KMS-11 (cell line): ENCODE measurements at regions not wholly inside any gene's neighbourhood (a gene's known extent, or its start where the extent isn't known, plus 50 kb on each side); places are given as distances from the start of the nearest gene placed in this dataset.

ENCODE experiments used
- H2AFZ ChIP-seq: fragments of 200-600 bp; sonication (generic); 2 replicates; pipeline ENCODE4 v1.6.1; 2016; ENCODE audit warnings: antibody characterized with exemption, mixed run types, low read depth
- H3K27ac ChIP-seq: fragments of 200-600 bp; sonication (generic); 2 replicates; pipeline ENCODE4 v1.6.1; 2016; ENCODE audit warnings: mild to moderate bottlenecking, mixed run types
- H3K27me3 ChIP-seq: fragments of 200-600 bp; sonication (generic); 2 replicates; pipeline ENCODE4 v1.6.1; 2017; ENCODE audit warnings: mild to moderate bottlenecking, low read depth, mixed run types, moderate library complexity; ENCODE audit not compliant: insufficient read depth
- H3K36me3 ChIP-seq: fragments of 200-600 bp; sonication (generic); 2 replicates; pipeline ENCODE4 v1.6.1; 2017; ENCODE audit warnings: mild to moderate bottlenecking, mixed run types; ENCODE audit not compliant: insufficient read depth
- H3K4me1 ChIP-seq: fragments of 200-600 bp; sonication (generic); 2 replicates; pipeline ENCODE4 v1.6.1; 2016; ENCODE audit warnings: mild to moderate bottlenecking, low read depth, mixed run types; ENCODE audit not compliant: poor library complexity, severe bottlenecking
- H3K4me2 ChIP-seq: fragments of 200-600 bp; sonication (generic); 2 replicates; pipeline ENCODE4 v1.7.0; 2016; ENCODE audit warnings: mild to moderate bottlenecking, mixed run types
- H3K4me3 ChIP-seq: fragments of 200-600 bp; sonication (generic); IDR thresholded peaks from 2 replicates; pipeline ENCODE4 v1.6.1; 2017; ENCODE audit warnings: low read depth, low read length, mixed read lengths; ENCODE audit not compliant: insufficient read depth
- H3K79me2 ChIP-seq: fragments of 200-600 bp; sonication (generic); 2 replicates; pipeline ENCODE4 v1.6.1; 2016; ENCODE audit warnings: low read depth, mixed run types; ENCODE audit not compliant: insufficient read depth
- H3K9ac ChIP-seq: fragments of 200-600 bp; sonication (generic); 2 replicates; pipeline ENCODE4 v1.6.1; 2016; ENCODE audit warnings: mild to moderate bottlenecking, mixed run types
- H4K20me1 ChIP-seq: fragments of 200-600 bp; sonication (generic); 2 replicates; pipeline ENCODE4 v1.6.1; 2016; ENCODE audit warnings: mild to moderate bottlenecking, mixed run types; ENCODE audit not compliant: insufficient read depth
- TF ChIP-seq, protein P1 (sequence below): fragments of 200-600 bp; sonication (generic); conservative IDR thresholded peaks from 2 replicates; pipeline ENCODE4 v1.6.1; 2017; ENCODE audit warnings: low read depth, mild to moderate bottlenecking, antibody characterized with exemption, low read length, moderate library complexity, mixed read lengths

DNA sequence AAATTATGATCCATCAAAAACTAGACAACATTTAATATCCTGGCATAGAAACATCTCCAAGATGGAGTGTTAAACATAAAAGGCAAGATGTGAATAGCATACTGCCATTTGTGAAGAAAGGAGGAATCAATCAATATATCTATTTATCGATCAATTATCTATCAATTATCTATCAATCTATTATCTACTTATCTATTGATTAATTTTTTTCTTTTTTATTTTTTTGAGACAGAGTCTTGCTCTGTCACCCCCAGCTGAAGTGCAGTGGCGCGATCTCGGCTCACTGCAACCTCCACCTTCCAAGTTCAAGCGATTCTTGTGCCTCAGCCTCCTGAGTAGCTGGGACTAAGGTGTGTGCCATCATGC lies 117.0 kb upstream of the RFLNA start:
- Histone ChIP-seq H4K20me1 (no peaks in the 10 kb centered on the region), H3K4me1 (no peaks in the 10 kb centered on the region), H3K27ac (no peak overlapping the region), H3K79me2 (no peaks in the 10 kb centered on the region), H2AFZ (no peak overlapping the region), H3K36me3 (no peaks in the 10 kb centered on the region), H3K27me3 (no peaks in the 10 kb centered on the region), H3K4me3 (no peak overlapping the region), H3K9ac (no peak overlapping the region), H3K4me2 (no peak overlapping the region)
- TF ChIP-seq, protein P1, sequence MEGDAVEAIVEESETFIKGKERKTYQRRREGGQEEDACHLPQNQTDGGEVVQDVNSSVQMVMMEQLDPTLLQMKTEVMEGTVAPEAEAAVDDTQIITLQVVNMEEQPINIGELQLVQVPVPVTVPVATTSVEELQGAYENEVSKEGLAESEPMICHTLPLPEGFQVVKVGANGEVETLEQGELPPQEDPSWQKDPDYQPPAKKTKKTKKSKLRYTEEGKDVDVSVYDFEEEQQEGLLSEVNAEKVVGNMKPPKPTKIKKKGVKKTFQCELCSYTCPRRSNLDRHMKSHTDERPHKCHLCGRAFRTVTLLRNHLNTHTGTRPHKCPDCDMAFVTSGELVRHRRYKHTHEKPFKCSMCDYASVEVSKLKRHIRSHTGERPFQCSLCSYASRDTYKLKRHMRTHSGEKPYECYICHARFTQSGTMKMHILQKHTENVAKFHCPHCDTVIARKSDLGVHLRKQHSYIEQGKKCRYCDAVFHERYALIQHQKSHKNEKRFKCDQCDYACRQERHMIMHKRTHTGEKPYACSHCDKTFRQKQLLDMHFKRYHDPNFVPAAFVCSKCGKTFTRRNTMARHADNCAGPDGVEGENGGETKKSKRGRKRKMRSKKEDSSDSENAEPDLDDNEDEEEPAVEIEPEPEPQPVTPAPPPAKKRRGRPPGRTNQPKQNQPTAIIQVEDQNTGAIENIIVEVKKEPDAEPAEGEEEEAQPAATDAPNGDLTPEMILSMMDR = no peak

DNA sequence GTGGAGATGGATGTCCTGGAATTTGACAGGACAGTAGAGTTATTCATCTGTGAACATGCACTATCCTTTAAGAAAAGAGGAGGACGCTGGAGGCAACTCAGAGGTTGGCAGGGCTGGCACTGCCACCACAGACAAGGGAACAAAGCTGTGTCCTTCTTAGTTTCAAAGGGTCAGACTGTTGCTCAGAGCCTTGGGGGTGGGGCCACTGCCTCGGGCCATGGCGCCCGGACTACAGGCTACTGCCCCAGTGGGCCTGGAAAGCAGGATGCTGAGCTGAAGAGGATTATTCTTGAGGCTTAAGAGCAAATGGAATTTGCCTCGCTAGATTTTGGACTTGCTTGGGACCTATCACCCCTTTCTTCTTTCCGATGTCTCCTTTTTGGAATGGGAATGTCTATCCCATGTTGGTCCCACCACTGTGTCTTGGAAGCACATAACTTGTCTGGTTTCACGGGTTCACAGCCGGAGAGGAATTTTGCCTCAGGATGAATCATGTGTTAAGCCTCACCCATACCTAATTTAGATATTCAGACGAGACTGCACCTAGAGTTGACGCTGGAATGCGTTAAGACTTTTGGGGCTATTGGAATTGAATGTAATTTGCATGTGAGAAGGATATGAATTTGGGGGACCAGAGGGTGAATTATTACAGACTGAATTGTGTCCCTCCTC lies 114.8 kb upstream of the RFLNA start:
- no peak overlapping the region for H3K9ac ChIP-seq
- H3K4me1 ChIP-seq = no peaks in the 10 kb centered on the region
- TF ChIP-seq, protein P1 = no peak
- H3K27ac ChIP-seq = no peak overlapping the region
- no peak overlapping the region for H3K4me2 ChIP-seq
- H3K36me3 ChIP-seq = no peaks in the 10 kb centered on the region
- H2AFZ ChIP-seq = no peak overlapping the region
- H3K4me3 ChIP-seq = no peak overlapping the region
- H3K79me2 ChIP-seq = no peaks in the 10 kb centered on the region
- no peaks in the 10 kb centered on the region for H3K27me3 ChIP-seq
- H4K20me1 ChIP-seq = no peaks in the 10 kb centered on the region

DNA sequence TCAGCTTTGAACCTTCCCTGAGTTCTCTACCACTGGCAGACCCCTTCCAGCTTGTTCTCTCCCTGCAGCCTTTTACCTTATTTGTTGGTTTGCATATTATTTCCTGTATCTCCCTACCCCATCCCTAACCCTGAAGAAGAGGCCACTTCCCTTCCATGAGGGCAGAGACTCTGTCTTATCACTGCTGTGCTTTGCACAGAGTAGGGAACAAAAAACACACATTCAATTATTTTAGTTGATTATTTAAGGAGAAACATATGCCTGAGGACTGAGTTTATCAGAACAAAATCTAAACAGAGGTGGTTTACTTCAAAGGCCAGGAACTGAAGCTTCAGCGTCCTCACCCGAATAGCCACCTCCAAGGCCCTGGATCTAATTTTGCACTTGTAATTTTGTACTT lies 111.7 kb upstream of the RFLNA start:
- H3K4me1 ChIP-seq = no peaks in the 10 kb centered on the region
- H4K20me1 ChIP-seq = no peaks in the 10 kb centered on the region
- TF ChIP-seq, protein P1 = no peak
- no peaks in the 10 kb centered on the region for H3K27me3 ChIP-seq
- no peaks in the 10 kb centered on the region for H3K36me3 ChIP-seq
- no peak overlapping the region for H3K4me2 ChIP-seq
- H3K9ac ChIP-seq = no peak overlapping the region
- no peak overlapping the region for H3K27ac ChIP-seq
- H2AFZ ChIP-seq = no peak overlapping the region
- H3K79me2 ChIP-seq = no peaks in the 10 kb centered on the region
- no peak overlapping the region for H3K4me3 ChIP-seq

DNA sequence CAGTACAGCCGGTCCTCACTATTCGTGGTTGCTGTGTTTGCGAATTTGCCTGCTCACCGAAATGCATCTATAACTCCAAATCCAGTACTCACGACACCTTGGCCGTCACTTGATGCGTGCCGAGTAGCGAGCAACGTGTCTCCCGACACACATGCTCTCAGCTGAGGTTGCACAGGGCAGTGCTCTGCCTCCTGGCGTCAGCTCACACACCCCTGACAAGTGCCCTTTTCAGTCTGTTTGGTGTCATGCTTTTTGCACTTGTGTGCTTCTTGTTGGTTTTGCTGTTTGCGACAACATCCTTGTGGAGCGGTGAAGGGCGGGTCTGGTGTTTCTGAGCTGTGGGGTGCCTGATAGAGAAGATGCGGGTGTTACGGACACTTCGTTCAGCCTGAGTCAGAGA lies 110.4 kb upstream of the RFLNA start:
- Histone ChIP-seq H3K4me2 (no peak overlapping the region), H3K4me1 (no peaks in the 10 kb centered on the region), H3K27ac (no peak overlapping the region), H4K20me1 (no peaks in the 10 kb centered on the region), H2AFZ (no peak overlapping the region), H3K36me3 (no peaks in the 10 kb centered on the region), H3K4me3 (no peak overlapping the region), H3K79me2 (no peaks in the 10 kb centered on the region), H3K9ac (no peak overlapping the region), H3K27me3 (no peaks in the 10 kb centered on the region)
- TF ChIP-seq, protein P1 = no peak
